Upper lobe of left lung (tissue), 4 donors: ENCODE measurements at regions not wholly inside any gene's neighbourhood (a gene's known extent, or its start where the extent isn't known, plus 50 kb on each side); places are given as distances from the start of the nearest gene placed in this dataset.

Experiments
- CTCF ChIP-seq, 6 experiments: fragments of 450-650 bp in 4 of 6; fragments of 200-600 bp in 2 of 6; sonication (generic) in 2 of 6; IDR thresholded peaks; one replicate each; pipeline ENCODE4 v1.5.1; 2016 to 2019; ENCODE audit warnings: antibody characterized with exemption in 6 of 6
- POLR2A ChIP-seq, 4 donors: fragments of 450-650 bp; IDR thresholded peaks; one replicate each; pipeline ENCODE4 v1.5.1; 2016 to 2017; ENCODE audit warnings: antibody characterized with exemption in 4 of 4, mild to moderate bottlenecking in 2 of 4
- POLR2AphosphoS5 ChIP-seq, 2 donors: sonication (generic); formaldehyde crosslinking; IDR thresholded peaks; one replicate each; pipeline ENCODE4 v1.5.1; 2017; ENCODE audit warnings: antibody characterized with exemption in 2 of 2

- TF ChIP-seq CTCF (IDR thresholded peaks at IDR 0.05) (no peak), POLR2AphosphoS5 (IDR thresholded peaks at IDR 0.05) (no peak), POLR2A (IDR thresholded peaks at IDR 0.05) (no peak)
Measured at GRCh38 chr21:9756677-9757076, 764.7 kb upstream of the TPTE start.
